B cell (primary cell): ENCODE measurements at regions not wholly inside any gene's neighbourhood (a gene's known extent, or its start where the extent isn't known, plus 50 kb on each side); places are given as distances from the start of the nearest gene placed in this dataset.

Experiments used
- ATAC-seq: fragments of 200-7000 bp; cut with Tn5 transposase; one replicate; pipeline ENCODE4 v1.10.0; 2021; ENCODE audit warnings: low read depth, mild to moderate bottlenecking, moderate number of reproducible peaks, moderate library complexity
- CTCF ChIA-PET: fragments of 350-600 bp; sonication (Branson Sonifier 250); formaldehyde crosslinking; loops from one replicate; lab custom pipeline; 2021; ENCODE audit warnings: antibody characterized with exemption, inconsistent platforms; lab: Charles Lee
- POLR2A ChIA-PET: fragments of 350-600 bp; sonication (Branson Sonifier 250); formaldehyde crosslinking; loops from one replicate; lab custom pipeline; 2021; ENCODE audit warnings: antibody characterized with exemption; lab: Charles Lee
- DNase-seq: peaks from one replicate; pipeline ENCODE4 v3.0.0; 2013
- H2AFZ ChIP-seq: 2 replicates; pipeline ENCODE4 v1.6.1; 2012; ENCODE audit warnings: mild to moderate bottlenecking, low read depth, low read length; ENCODE audit not compliant: insufficient read depth, poor library complexity, severe bottlenecking
- H3K27ac ChIP-seq, 2 donors: 1 replicate in 1 of 2; 2 replicates in 1 of 2; pipeline ENCODE4 v1.5.1; 2012 to 2013; ENCODE audit warnings: low read length in 2 of 2, mild to moderate bottlenecking in 2 of 2, moderate library complexity in 1 of 2
- H3K27me3 ChIP-seq, 4 experiments: fragments of 200-600 bp in 1 of 4; sonication (generic) in 1 of 4; replicated peaks in 1 of 4; 1 replicate in 2 of 4; 2 replicates in 2 of 4; pipeline versions ENCODE4 v1.6.1 to v1.7.0; 2013 to 2016; ENCODE audit warnings: low read length in 3 of 4, mild to moderate bottlenecking in 2 of 4, mixed read lengths in 1 of 4, moderate library complexity in 1 of 4; ENCODE audit not compliant: insufficient read depth in 4 of 4, control insufficient read depth in 3 of 4; ENCODE audit errors: control extremely low read depth in 1 of 4
- H3K36me3 ChIP-seq, 2 experiments: replicated peaks in 1 of 2; 1 replicate in 1 of 2; 2 replicates in 1 of 2; pipeline versions ENCODE4 v1.6.1 to v1.7.1; 2013; ENCODE audit warnings: low read length in 1 of 2; ENCODE audit not compliant: insufficient read depth in 2 of 2, control insufficient read depth in 1 of 2; ENCODE audit errors: control extremely low read depth in 1 of 2, extremely low read depth in 1 of 2
- H3K4me1 ChIP-seq, 2 donors: fragments of 200-600 bp in 1 of 2; sonication (generic) in 1 of 2; 1 replicate in 1 of 2; 2 replicates in 1 of 2; pipeline versions ENCODE4 v1.5.1 to v1.6.1; 2013 to 2017; ENCODE audit warnings: low read length in 2 of 2; ENCODE audit not compliant: control insufficient read depth in 2 of 2, insufficient read depth in 2 of 2
- H3K4me2 ChIP-seq: replicated peaks from 2 replicates; pipeline ENCODE3; 2012; ENCODE audit warnings: mild to moderate bottlenecking, low read depth, low read length; ENCODE audit not compliant: poor library complexity, severe bottlenecking
- H3K4me3 ChIP-seq, 5 experiments: fragments of 200-600 bp in 1 of 5; sonication (generic) in 1 of 5; 1 replicate in 3 of 5; 2 replicates in 2 of 5; pipeline versions ENCODE4 v1.5.1 to v1.7.0; 2011 to 2016; ENCODE audit warnings: low read length in 4 of 5, mild to moderate bottlenecking in 4 of 5, low read depth in 2 of 5, control low read depth in 1 of 5, moderate library complexity in 1 of 5; ENCODE audit not compliant: insufficient read depth in 1 of 5; ENCODE audit errors: control extremely low read depth in 1 of 5, extremely low read depth in 1 of 5
- H3K79me2 ChIP-seq: fragments of 200-600 bp; sonication (generic); one replicate; pipeline ENCODE4 v1.6.0; 2016; ENCODE audit warnings: low read length; ENCODE audit not compliant: control insufficient read depth, insufficient read depth
- H3K9ac ChIP-seq: fragments of 200-600 bp; sonication (generic); 2 replicates; pipeline ENCODE4 v1.6.1; 2017; ENCODE audit warnings: mild to moderate bottlenecking, low read length, moderate library complexity
- H3K9me3 ChIP-seq, 3 donors: one replicate each; pipeline versions ENCODE4 v1.6.1 to v1.7.1; 2013; ENCODE audit warnings: low read length in 2 of 3; ENCODE audit not compliant: control insufficient read depth in 2 of 3, insufficient read depth in 1 of 3; ENCODE audit errors: control extremely low read depth in 1 of 3
- H4K20me1 ChIP-seq: 2 replicates; pipeline ENCODE4 v1.6.0; 2012; ENCODE audit warnings: mild to moderate bottlenecking, low read length; ENCODE audit not compliant: insufficient read depth, control insufficient read depth, poor library complexity, severe bottlenecking
- H3K27ac Mint-ChIP-seq: one replicate; pipeline ENCODE4 v1.8.0; 2021; ENCODE audit warnings: mixed read lengths
- H3K27me3 Mint-ChIP-seq: one replicate; pipeline ENCODE4 v1.8.0; 2021; ENCODE audit warnings: mixed read lengths
- H3K4me1 Mint-ChIP-seq: one replicate; pipeline ENCODE4 v1.8.0; 2021; ENCODE audit warnings: mixed read lengths
- H3K4me3 Mint-ChIP-seq: one replicate; pipeline ENCODE4 v1.8.0; 2021; ENCODE audit warnings: mixed read lengths
- H3K9me3 Mint-ChIP-seq: one replicate; pipeline ENCODE4 v1.8.0; 2022; ENCODE audit warnings: mixed read lengths; ENCODE audit not compliant: insufficient read depth
- CTCF ChIP-seq: fragments of 200-600 bp; IDR thresholded peaks from one replicate; pipeline ENCODE4 v1.8.0; 2022; ENCODE audit warnings: antibody characterized with exemption, mild to moderate bottlenecking
- EZH2 ChIP-seq: IDR thresholded peaks from 2 replicates; pipeline ENCODE4 v1.6.1; 2012; ENCODE audit warnings: borderline replicate concordance, low read depth, mild to moderate bottlenecking, moderate library complexity, low read length; ENCODE audit not compliant: insufficient read depth, poor library complexity, severe bottlenecking
- WGBS: methylation state at CpG from one replicate; pipeline ENCODE4 v1.1.5; 2013; ENCODE audit warnings: missing lambda C conversion rate; ENCODE audit not compliant: insufficient coverage; 5-methylcytosine and 5-hydroxymethylcytosine counted together
- intact Hi-C: fragments of 100-400 bp; cut with micrococcal nuclease; formaldehyde crosslinking; loops from one replicate; pipeline ENCODE4 v1.10.0; 2022

- H3K9ac ChIP-seq = no peak overlapping the region
- CTCF ChIA-PET = no interaction called here
- H3K9me3 Mint-ChIP-seq = peaks cover 13% of the 10 kb centered on the region
- H3K4me1 Mint-ChIP-seq = no peaks in the 10 kb centered on the region
- DNase-seq (no peak), ATAC-seq (no peak)
- TF ChIP-seq CTCF = no peak
- no peak for TF ChIP-seq EZH2
- H3K79me2 ChIP-seq = no peaks in the 10 kb centered on the region
- H2AFZ ChIP-seq = no peak overlapping the region
- POLR2A ChIA-PET = no interaction called here
- H3K4me3 Mint-ChIP-seq = no peak overlapping the region
- H4K20me1 ChIP-seq = no peaks in the 10 kb centered on the region
- no peak overlapping the region for H3K27ac Mint-ChIP-seq
- H3K27me3 Mint-ChIP-seq = no peaks in the 10 kb centered on the region
- peaks cover 0 to 15% (median 0%) of the 10 kb centered on the region in 3 donors for H3K9me3 ChIP-seq
- no peak overlapping the region for H3K4me2 ChIP-seq
- H3K4me1 ChIP-seq = no peaks in the 10 kb centered on the region
- H3K36me3 ChIP-seq = no peaks in the 10 kb centered on the region
- H3K4me3 ChIP-seq = no peak overlapping the region
- WGBS = 85% methylated on average over 4 of the region's 5 CpGs
- intact Hi-C loops = no loop called here
- H3K27ac ChIP-seq = no peak overlapping the region
- H3K27me3 ChIP-seq = no peaks in the 10 kb centered on the region
Measured at GRCh38 chr5:12384005-12384404, 479.8 kb upstream of the CTNND2 start.

- no peaks in the 10 kb centered on the region for H3K27me3 Mint-ChIP-seq
- H3K4me3 Mint-ChIP-seq = no peak overlapping the region
- DNase-seq (no peak), ATAC-seq (no peak)
- H3K4me1 Mint-ChIP-seq = no peaks in the 10 kb centered on the region
- H4K20me1 ChIP-seq = no peaks in the 10 kb centered on the region
- no peak for TF ChIP-seq CTCF
- no peak for TF ChIP-seq EZH2
- no peaks in the 10 kb centered on the region for H3K27me3 ChIP-seq
- POLR2A ChIA-PET = no interaction called here
- H3K27ac Mint-ChIP-seq = no peak overlapping the region
- 40% methylated on average over 1 of the region's 4 CpGs for WGBS
- H3K36me3 ChIP-seq = no peaks in the 10 kb centered on the region
- no peaks in the 10 kb centered on the region for H3K79me2 ChIP-seq
- CTCF ChIA-PET = no interaction called here
- no peak overlapping the region for H3K9ac ChIP-seq
- H3K4me2 ChIP-seq = no peak overlapping the region
- H3K9me3 ChIP-seq = no peaks in the 10 kb centered on the region
- no peak overlapping the region for H3K27ac ChIP-seq
- no peak overlapping the region for H2AFZ ChIP-seq
- H3K4me1 ChIP-seq = no peaks in the 10 kb centered on the region
- H3K9me3 Mint-ChIP-seq = no peaks in the 10 kb centered on the region
- H3K4me3 ChIP-seq = no peak overlapping the region
- intact Hi-C loops = no loop called here
Measured at GRCh38 chr5:12367973-12368372, 463.7 kb upstream of the CTNND2 start.
